K562 (cell line): ENCODE measurements at regions not wholly inside any gene's neighbourhood (a gene's known extent, or its start where the extent isn't known, plus 50 kb on each side); places are given as distances from the start of the nearest gene placed in this dataset.

ENCODE experiments used
- ATAC-seq: fragments of 200-7000 bp; cut with Tn5 transposase; 3 replicates; pipeline ENCODE4 v1.9.1; 2020; ENCODE audit warnings: moderate library complexity
- BruUV-seq: library from RNA; stranded (reverse); fragments of 400-500 nt; replicated peaks from 2 replicates; lab custom pipeline; 2021; lab: Mats Ljungman, UMichigan
- CTCF ChIA-PET: fragments of 300-600 bp; formaldehyde crosslinking; extraction: SDS; loops from one replicate; lab custom pipeline; 2021; ENCODE audit warnings: low intra/inter-chr PET ratio; lab: Yijun Ruan, JAX
- POLR2A ChIA-PET: fragments of 300-600, 350-650 bp; sonication (Branson Sonifier 250); formaldehyde crosslinking; extraction: SDS; loops from one replicate; lab custom pipeline; 2021; ENCODE audit warnings: antibody characterized with exemption, inconsistent platforms; lab: Yijun Ruan, JAX
- DNase-seq, 4 experiments: peaks; one replicate each; pipeline versions ENCODE4 v3.0.0 to v3.0.0-alpha.2; 2011 to 2018; ENCODE audit warnings: low spot score in 3 of 4, mixed read lengths in 3 of 4; ENCODE audit errors: extremely low read depth in 1 of 4
- FAIRE-seq: peaks from 2 replicates; lab custom pipeline; 2011; peaks lifted over from hg19 to GRCh38; lab: Jason Lieb, UNC
- H2AFZ ChIP-seq: 2 replicates; pipeline ENCODE4 v1.6.0; 2011; ENCODE audit warnings: low read depth, low read length, control low read depth, inconsistent platforms
- H3K27ac ChIP-seq: fragments of 200-600 bp; 3 replicates; pipeline ENCODE4 v1.8.0; 2011; ENCODE audit warnings: low read depth, mild to moderate bottlenecking, control low read depth, inconsistent platforms, low read length, moderate library complexity, mixed read lengths; ENCODE audit errors: extremely low read depth
- H3K27me3 ChIP-seq, 2 experiments: fragments of 300-600 bp in 1 of 2; 2 replicates in 1 of 2; 3 replicates in 1 of 2; pipeline versions ENCODE4 v1.6.0 to v1.8.0; 2011; ENCODE audit warnings: inconsistent platforms in 2 of 2, low read length in 2 of 2, mild to moderate bottlenecking in 1 of 2, mixed read lengths in 1 of 2, moderate library complexity in 1 of 2; ENCODE audit not compliant: control insufficient read depth in 2 of 2, insufficient read depth in 2 of 2
- H3K36me3 ChIP-seq: fragments of 300-600 bp; 3 replicates; pipeline ENCODE4 v1.8.0; 2011; ENCODE audit warnings: mild to moderate bottlenecking, low read length, inconsistent platforms; ENCODE audit not compliant: control insufficient read depth, insufficient read depth
- H3K4me1 ChIP-seq, 2 experiments: fragments of 200-600 bp in 1 of 2; replicated peaks in 1 of 2; 2 replicates in 1 of 2; 3 replicates in 1 of 2; pipeline versions ENCODE4 v1.5.1 to v1.8.0; 2011; ENCODE audit warnings: inconsistent platforms in 2 of 2, low read length in 2 of 2, mild to moderate bottlenecking in 1 of 2, mixed read lengths in 1 of 2, moderate library complexity in 1 of 2; ENCODE audit not compliant: control insufficient read depth in 2 of 2, insufficient read depth in 2 of 2
- H3K4me2 ChIP-seq: 2 replicates; pipeline ENCODE4 v1.6.1; 2011; ENCODE audit warnings: low read length, control low read depth, inconsistent platforms, mixed read lengths; ENCODE audit not compliant: insufficient read depth
- H3K4me3 ChIP-seq: fragments of 200-600 bp; sonication (generic), shearing (Covaris generic); 2 replicates; pipeline ENCODE4 v1.5.1; 2016; ENCODE audit warnings: control low read depth, inconsistent platforms
- H3K79me2 ChIP-seq: fragments of 200-600 bp; 3 replicates; pipeline ENCODE4 v1.8.0; 2011; ENCODE audit warnings: low read length, inconsistent platforms; ENCODE audit not compliant: control insufficient read depth, insufficient read depth
- H3K9ac ChIP-seq, 2 experiments: 2 replicates each; pipeline versions ENCODE4 v1.6.0 to v1.6.1; 2011; ENCODE audit warnings: low read depth in 2 of 2, low read length in 2 of 2, control low read depth in 1 of 2, inconsistent platforms in 1 of 2, mild to moderate bottlenecking in 1 of 2, mixed read lengths in 1 of 2; ENCODE audit not compliant: insufficient read depth in 1 of 2
- H3K9me1 ChIP-seq: one replicate; pipeline ENCODE4 v1.6.0; 2011; ENCODE audit warnings: inconsistent platforms, mild to moderate bottlenecking, low read length, moderate library complexity; ENCODE audit not compliant: control insufficient read depth, insufficient read depth
- H3K9me3 ChIP-seq: replicated peaks from 2 replicates; pipeline ENCODE4 v1.5.1; 2011; ENCODE audit warnings: low read depth, low read length, inconsistent platforms; ENCODE audit not compliant: control insufficient read depth, insufficient read depth
- H4K20me1 ChIP-seq: replicated peaks from 2 replicates; pipeline ENCODE4 v1.6.1; 2011; ENCODE audit warnings: low read length, inconsistent platforms, mixed read lengths; ENCODE audit not compliant: control insufficient read depth, insufficient read depth
- CCAR2 ChIP-seq: fragments of 200-400 bp; formaldehyde crosslinking; IDR thresholded peaks from 2 replicates; pipeline ENCODE4 v1.6.1; 2017; ENCODE audit warnings: mild to moderate bottlenecking, low read depth, low read length
- IFI16 ChIP-seq: fragments of 250-450 bp; sonication (Bioruptor Pico); IDR thresholded peaks from 2 replicates; pipeline ENCODE4 v2.1.2; 2022; ENCODE audit warnings: mild to moderate bottlenecking, inconsistent platforms
- KLF1 ChIP-seq: fragments of 450-650 bp; IDR thresholded peaks from 2 replicates; pipeline ENCODE4 v1.6.1; 2016; ENCODE audit warnings: missing genetic modification characterization, missing compliant biosample characterization
- MIER1 ChIP-seq: fragments of 450-650 bp; IDR thresholded peaks from 2 replicates; pipeline ENCODE4 v1.6.1; 2016; ENCODE audit warnings: antibody characterized with exemption, mild to moderate bottlenecking, low read depth
- PCBP1 ChIP-seq: fragments of 200-400 bp; formaldehyde crosslinking; IDR thresholded peaks from 2 replicates; pipeline ENCODE4 v1.6.1; 2018; ENCODE audit warnings: mild to moderate bottlenecking, low read depth, low read length; ENCODE audit not compliant: poor library complexity, severe bottlenecking
- TBL1XR1 ChIP-seq, 2 experiments: IDR thresholded peaks; 2 replicates each; pipeline ENCODE4 v1.6.1; 2012; ENCODE audit warnings: improper control_type of control experiment in 2 of 2, low read length in 2 of 2, mild to moderate bottlenecking in 1 of 2
- TEAD1 ChIP-seq, 2 experiments: fragments of 450-650 bp in 1 of 2; sonication (generic) in 1 of 2; formaldehyde crosslinking; IDR thresholded peaks; 2 replicates each; pipeline versions ENCODE4 v1.4.0 to v1.8.0; 2020 to 2022; ENCODE audit warnings: mild to moderate bottlenecking in 2 of 2, missing genetic modification reagents in 1 of 2
- WGBS: fragments of 100-300 bp; shearing (Covaris generic); methylation state at CpG from one replicate; pipeline ENCODE4 v1.1.6; 2016; ENCODE audit warnings: low coverage, mixed read lengths; ENCODE audit not compliant: insufficient coverage; ENCODE audit errors: missing lambda C conversion rate; 5-methylcytosine and 5-hydroxymethylcytosine counted together
- in situ Hi-C: fragments of 300-500 bp; cut with MboI; formaldehyde crosslinking; loops from 4 replicates; pipeline ENCODE4 v1.15.0; 2018; ENCODE audit warnings: inconsistent platforms, mixed read lengths
- intact Hi-C: fragments of 100-400 bp; cut with micrococcal nuclease; formaldehyde crosslinking; loops from 2 replicates; pipeline ENCODE4 v1.14.2; 2022
- TF ChIP-seq, protein P1 (sequence below): fragments of 450-650 bp; formaldehyde crosslinking; IDR thresholded peaks from 2 replicates; pipeline ENCODE4 v1.4.0; 2022; ENCODE audit warnings: missing genetic modification characterization
- TF ChIP-seq, protein P2 (sequence below): fragments of 450-650 bp; IDR thresholded peaks from 2 replicates; pipeline ENCODE4 v1.6.1; 2016; ENCODE audit warnings: low read depth
- TF ChIP-seq, protein P3 (sequence below): fragments of 450-650 bp; IDR thresholded peaks from 2 replicates; pipeline ENCODE4 v1.6.1; 2014; ENCODE audit warnings: low read depth, mild to moderate bottlenecking, moderate library complexity, borderline replicate concordance
- TF ChIP-seq, protein P4 (sequence below): sonication (generic); formaldehyde crosslinking; IDR thresholded peaks from 2 replicates; pipeline ENCODE4 v1.8.0; 2022; ENCODE audit warnings: mild to moderate bottlenecking, low read depth, missing genetic modification reagents

DNA sequence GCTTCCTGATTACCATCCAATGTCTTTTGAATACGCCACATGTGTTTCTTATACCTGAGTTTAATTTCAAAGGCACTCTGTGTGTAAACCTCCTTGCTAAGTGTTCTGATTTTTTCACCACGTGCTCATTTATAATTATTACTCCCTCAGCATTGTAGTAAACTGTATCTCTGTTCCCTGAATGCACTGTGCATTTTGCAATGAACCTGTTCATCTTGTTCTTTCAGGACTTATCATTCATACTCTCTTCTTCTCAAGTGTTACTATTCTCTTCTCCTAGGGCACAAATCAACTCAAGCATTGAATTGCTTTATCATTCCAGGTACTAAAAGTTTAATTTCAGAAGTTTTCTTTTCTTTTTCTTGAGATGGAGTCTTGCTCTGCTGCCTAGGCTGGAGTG, 383.4 kb upstream of the TRIB2 start:
- Histone ChIP-seq H3K9ac (no peak overlapping the region), H4K20me1 (no peaks in the 10 kb centered on the region), H3K9me3 (no peaks in the 10 kb centered on the region), H3K4me3 (no peak overlapping the region), H3K27me3 (no peaks in the 10 kb centered on the region), H2AFZ (no peak overlapping the region), H3K27ac (no peak overlapping the region), H3K79me2 (no peaks in the 10 kb centered on the region), H3K4me1 (no peaks in the 10 kb centered on the region; a peak in 1 of 5 replicates), H3K36me3 (peaks cover 22% of the 10 kb centered on the region), H3K4me2 (no peak overlapping the region), H3K9me1 (no peaks in the 10 kb centered on the region)
- no TSS peak for BruUV-seq
- FAIRE-seq, result no peak
- ChIA-PET CTCF (no interaction called here), POLR2A (no interaction called here)
- no peak for ATAC-seq
- no peak for DNase-seq
- intact Hi-C loops, result no loop called here
- in situ Hi-C loops, result no loop called here
- WGBS, result 62% methylated on average over 2 of the region's 2 CpGs
- TF ChIP-seq, protein P1, sequence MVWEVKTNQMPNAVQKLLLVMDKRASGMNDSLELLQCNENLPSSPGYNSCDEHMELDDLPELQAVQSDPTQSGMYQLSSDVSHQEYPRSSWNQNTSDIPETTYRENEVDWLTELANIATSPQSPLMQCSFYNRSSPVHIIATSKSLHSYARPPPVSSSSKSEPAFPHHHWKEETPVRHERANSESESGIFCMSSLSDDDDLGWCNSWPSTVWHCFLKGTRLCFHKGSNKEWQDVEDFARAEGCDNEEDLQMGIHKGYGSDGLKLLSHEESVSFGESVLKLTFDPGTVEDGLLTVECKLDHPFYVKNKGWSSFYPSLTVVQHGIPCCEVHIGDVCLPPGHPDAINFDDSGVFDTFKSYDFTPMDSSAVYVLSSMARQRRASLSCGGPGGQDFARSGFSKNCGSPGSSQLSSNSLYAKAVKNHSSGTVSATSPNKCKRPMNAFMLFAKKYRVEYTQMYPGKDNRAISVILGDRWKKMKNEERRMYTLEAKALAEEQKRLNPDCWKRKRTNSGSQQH, result no peak
- no peak for TF ChIP-seq CCAR2
- TF ChIP-seq TEAD1 (CRISPR knock-in tag; IDR thresholded peaks at IDR 0.05), result no peak
- TF ChIP-seq, protein P2, sequence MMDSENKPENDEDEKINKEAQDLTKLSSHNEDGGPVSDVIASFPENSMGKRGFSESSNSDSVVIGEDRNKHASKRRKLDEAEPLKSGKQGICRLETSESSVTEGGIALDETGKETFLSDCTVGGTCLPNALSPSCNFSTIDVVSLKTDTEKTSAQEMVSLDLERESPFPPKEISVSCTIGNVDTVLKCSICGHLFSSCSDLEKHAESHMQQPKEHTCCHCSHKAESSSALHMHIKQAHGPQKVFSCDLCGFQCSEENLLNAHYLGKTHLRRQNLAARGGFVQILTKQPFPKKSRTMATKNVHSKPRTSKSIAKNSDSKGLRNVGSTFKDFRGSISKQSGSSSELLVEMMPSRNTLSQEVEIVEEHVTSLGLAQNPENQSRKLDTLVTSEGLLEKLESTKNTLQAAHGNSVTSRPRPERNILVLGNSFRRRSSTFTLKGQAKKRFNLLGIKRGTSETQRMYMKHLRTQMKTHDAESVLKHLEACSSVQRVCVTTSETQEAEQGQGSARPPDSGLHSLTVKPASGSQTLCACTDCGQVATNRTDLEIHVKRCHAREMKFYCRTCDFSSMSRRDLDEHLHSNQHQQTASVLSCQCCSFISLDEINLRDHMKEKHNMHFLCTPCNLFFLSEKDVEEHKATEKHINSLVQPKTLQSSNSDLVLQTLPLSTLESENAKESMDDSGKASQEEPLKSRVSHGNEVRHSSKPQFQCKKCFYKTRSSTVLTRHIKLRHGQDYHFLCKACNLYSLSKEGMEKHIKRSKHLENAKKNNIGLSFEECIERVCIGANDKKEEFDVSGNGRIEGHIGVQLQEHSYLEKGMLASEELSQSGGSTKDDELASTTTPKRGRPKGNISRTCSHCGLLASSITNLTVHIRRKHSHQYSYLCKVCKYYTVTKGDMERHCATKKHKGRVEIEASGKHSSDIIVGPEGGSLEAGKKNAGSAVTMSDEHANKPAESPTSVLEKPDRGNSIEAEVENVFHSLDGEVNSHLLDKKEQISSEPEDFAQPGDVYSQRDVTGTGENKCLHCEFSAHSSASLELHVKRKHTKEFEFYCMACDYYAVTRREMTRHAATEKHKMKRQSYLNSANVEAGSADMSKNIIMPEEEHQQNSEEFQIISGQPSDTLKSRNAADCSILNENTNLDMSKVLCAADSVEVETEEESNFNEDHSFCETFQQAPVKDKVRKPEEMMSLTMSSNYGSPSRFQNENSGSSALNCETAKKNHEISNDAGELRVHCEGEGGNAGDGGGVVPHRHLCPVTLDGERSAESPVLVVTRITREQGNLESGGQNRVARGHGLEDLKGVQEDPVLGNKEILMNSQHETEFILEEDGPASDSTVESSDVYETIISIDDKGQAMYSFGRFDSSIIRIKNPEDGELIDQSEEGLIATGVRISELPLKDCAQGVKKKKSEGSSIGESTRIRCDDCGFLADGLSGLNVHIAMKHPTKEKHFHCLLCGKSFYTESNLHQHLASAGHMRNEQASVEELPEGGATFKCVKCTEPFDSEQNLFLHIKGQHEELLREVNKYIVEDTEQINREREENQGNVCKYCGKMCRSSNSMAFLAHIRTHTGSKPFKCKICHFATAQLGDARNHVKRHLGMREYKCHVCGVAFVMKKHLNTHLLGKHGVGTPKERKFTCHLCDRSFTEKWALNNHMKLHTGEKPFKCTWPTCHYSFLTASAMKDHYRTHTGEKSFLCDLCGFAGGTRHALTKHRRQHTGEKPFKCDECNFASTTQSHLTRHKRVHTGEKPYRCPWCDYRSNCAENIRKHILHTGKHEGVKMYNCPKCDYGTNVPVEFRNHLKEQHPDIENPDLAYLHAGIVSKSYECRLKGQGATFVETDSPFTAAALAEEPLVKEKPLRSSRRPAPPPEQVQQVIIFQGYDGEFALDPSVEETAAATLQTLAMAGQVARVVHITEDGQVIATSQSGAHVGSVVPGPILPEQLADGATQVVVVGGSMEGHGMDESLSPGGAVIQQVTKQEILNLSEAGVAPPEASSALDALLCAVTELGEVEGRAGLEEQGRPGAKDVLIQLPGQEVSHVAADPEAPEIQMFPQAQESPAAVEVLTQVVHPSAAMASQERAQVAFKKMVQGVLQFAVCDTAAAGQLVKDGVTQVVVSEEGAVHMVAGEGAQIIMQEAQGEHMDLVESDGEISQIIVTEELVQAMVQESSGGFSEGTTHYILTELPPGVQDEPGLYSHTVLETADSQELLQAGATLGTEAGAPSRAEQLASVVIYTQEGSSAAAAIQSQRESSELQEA, result no peak
- TF ChIP-seq, protein P3, sequence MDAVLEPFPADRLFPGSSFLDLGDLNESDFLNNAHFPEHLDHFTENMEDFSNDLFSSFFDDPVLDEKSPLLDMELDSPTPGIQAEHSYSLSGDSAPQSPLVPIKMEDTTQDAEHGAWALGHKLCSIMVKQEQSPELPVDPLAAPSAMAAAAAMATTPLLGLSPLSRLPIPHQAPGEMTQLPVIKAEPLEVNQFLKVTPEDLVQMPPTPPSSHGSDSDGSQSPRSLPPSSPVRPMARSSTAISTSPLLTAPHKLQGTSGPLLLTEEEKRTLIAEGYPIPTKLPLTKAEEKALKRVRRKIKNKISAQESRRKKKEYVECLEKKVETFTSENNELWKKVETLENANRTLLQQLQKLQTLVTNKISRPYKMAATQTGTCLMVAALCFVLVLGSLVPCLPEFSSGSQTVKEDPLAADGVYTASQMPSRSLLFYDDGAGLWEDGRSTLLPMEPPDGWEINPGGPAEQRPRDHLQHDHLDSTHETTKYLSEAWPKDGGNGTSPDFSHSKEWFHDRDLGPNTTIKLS, result no peak
- no peak for TF ChIP-seq MIER1
- TF ChIP-seq, protein P4, sequence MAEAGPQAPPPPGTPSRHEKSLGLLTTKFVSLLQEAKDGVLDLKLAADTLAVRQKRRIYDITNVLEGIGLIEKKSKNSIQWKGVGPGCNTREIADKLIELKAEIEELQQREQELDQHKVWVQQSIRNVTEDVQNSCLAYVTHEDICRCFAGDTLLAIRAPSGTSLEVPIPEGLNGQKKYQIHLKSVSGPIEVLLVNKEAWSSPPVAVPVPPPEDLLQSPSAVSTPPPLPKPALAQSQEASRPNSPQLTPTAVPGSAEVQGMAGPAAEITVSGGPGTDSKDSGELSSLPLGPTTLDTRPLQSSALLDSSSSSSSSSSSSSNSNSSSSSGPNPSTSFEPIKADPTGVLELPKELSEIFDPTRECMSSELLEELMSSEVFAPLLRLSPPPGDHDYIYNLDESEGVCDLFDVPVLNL (CRISPR knock-in tag), result no peak
- no peak for TF ChIP-seq KLF1
- no peak for TF ChIP-seq TBL1XR1 (IDR thresholded peaks at IDR 0.05; ENCODE audit: low read length in 2 of 2)
- TF ChIP-seq IFI16 (CRISPR knock-in tag), result no peak
- no peak for TF ChIP-seq PCBP1
